ENCODE measurements at regions not wholly inside any gene's neighbourhood (a gene's known extent, or its start where the extent isn't known, plus 50 kb on each side); places are given as distances from the start of the nearest gene placed in this dataset.
"Not testable (repeated sequence)": the region's sequence is repeated elsewhere in the genome, so short reads cannot be mapped to it uniquely, and the experiment has no call there.

DNA sequence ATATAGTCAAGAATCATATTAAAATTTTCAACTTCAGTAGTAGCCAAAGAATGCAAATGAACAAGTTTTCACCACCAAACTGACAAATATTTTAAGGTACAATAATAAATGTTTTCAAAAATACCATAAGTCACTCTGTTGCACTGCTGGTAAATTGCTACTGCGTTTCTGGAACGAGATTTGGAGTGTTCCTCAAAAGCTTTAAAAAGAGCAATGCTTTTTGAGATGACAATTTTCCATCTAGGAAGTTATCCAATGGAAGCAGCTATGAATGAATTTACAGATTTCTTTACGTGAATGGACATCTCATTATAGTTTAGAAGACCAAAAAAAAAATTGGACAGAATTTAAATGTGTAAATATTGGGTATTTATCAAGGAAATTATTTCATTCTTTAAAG is 173.2 kb upstream of the OR13F1 start:
- no peak for FAIRE-seq
- no peak for DNase-seq (ENCODE audit: insufficient read length, low spot score)
- no peak for TF ChIP-seq POLR2A (IDR thresholded peaks at IDR 0.05; ENCODE audit: low read depth, low read length)

GRCh38 chr9:104334549-104334948 is 169.5 kb upstream of the OR13F1 start:
- DNase-seq (ENCODE audit: insufficient read length, low spot score) = no peak
- TF ChIP-seq POLR2A (IDR thresholded peaks at IDR 0.05; ENCODE audit: low read depth, low read length) = no peak
- no peak for FAIRE-seq

DNA sequence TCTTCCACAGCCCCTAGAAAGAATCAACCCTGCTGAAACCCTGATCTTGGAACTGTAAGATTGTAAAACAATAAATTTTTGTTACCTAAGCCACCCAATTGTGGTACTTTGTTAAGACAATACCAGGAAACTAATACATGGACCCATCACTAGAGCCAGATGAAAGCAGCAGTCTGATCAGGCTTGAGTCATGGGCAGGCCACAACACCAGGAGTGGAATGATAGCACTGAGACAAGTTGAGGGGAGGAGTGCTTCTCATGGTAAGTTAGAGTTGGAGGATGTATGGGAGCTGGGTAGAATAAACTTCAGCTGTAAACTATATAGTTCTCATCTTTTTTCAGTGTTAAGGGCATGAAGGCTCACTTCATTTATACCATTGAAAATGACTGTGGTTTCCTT is 164.4 kb upstream of the OR13F1 start:
- no peak for TF ChIP-seq POLR2A (IDR thresholded peaks at IDR 0.05; ENCODE audit: low read depth, low read length)
- peak; percentile 53 for FAIRE-seq
- peak; percentile 10 for DNase-seq (ENCODE audit: insufficient read length, low spot score)

- DNase-seq (ENCODE audit: insufficient read length, low spot score) (no peak), FAIRE-seq (peak; percentile 80)
- TF ChIP-seq POLR2A (IDR thresholded peaks at IDR 0.05; ENCODE audit: low read depth, low read length) = no peak
Measured at GRCh38 chr9:104342552-104342951, 161.5 kb upstream of the OR13F1 start.

DNA sequence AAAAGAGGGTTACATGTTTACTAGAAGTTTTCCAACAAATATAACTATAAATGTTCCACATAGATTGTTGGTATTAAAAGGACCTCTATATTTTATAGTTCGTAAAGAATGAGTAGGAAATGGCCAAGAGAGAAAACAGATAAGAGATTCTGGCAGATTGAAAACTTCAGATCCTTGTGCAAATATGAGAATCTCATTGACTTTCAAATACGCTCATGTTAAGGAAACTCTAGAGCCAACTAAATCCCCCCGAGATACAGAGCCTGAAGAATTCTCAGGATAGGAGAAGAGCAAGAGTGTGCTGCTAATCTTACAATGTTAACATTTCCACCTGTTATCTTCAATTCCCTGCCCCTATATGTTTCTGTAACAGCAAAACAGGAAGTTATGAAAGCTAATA is 159.0 kb upstream of the OR13F1 start:
- TF ChIP-seq POLR2A (IDR thresholded peaks at IDR 0.05; ENCODE audit: low read depth, low read length) = no peak
- no peak for FAIRE-seq
- no peak for DNase-seq (ENCODE audit: insufficient read length, low spot score)

- TF ChIP-seq POLR2A (IDR thresholded peaks at IDR 0.05; ENCODE audit: low read depth, low read length) = no peak
- FAIRE-seq (no peak), DNase-seq (ENCODE audit: insufficient read length, low spot score) (no peak)
Measured at GRCh38 chr9:104350541-104350940, 153.5 kb upstream of the OR13F1 start.

DNA sequence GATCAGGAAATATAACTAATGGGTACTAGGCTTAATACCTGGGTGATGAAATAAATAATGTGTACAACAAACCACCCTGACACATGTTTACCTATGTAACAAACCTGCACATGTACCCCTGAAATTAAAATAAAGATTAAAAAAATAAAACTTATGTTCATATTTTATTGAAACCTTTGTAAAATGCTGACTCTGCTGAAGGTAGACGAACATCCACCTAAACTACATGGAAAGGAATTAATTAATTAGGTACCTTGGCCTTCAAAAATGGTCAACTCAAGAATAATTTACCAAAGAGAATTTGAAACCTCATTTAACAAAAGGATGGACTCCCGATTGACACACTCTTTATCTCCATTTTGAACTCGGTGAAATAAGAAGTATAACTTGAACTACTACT is 152.3 kb upstream of the OR13F1 start:
- no peak for FAIRE-seq
- TF ChIP-seq POLR2A (IDR thresholded peaks at IDR 0.05; ENCODE audit: low read depth, low read length) = no peak

GRCh38 chr9:104361207-104361606 is 142.9 kb upstream of the OR13F1 start:
- FAIRE-seq (no peak), DNase-seq (ENCODE audit: insufficient read length, low spot score) (no peak)
- no peak for TF ChIP-seq POLR2A (IDR thresholded peaks at IDR 0.05; ENCODE audit: low read depth, low read length)

More for the DNA sequence above, 152.3 kb upstream of the OR13F1 start:
- no peak for DNase-seq (ENCODE audit: insufficient read length, low spot score)

DNA sequence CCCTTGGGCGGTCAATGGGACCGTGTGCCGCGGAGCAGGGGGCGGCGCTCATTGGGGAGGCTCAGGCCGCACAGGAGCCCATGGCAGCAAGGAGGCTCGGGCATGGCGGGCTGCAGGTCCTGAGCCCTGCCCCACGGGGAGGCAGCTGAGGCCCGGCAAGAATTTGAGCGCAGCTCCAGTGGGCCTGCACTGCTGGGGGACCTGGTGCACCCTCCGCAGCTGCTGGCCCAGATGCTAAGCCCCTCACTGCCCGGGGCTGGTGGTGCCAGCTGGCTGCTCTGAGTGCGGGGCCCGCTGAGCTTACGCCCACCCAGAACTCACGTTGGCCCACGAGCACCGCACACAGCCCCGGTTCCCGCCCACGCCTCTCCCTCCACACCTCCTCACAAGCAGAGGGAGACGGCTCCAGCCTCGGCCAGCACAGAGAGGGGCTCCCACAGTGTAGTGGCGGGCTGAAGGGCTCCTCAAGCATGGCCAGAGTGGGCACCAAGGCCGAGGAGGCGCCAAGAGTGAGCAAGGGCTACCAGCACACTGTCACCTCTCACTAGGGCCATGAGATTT is 141.1 kb upstream of the OR13F1 start:
- TF ChIP-seq POLR2A (IDR thresholded peaks at IDR 0.05; ENCODE audit: low read depth, low read length) = no peak
- DNase-seq (ENCODE audit: insufficient read length, low spot score) (no peak), FAIRE-seq (no peak)

- no peak for DNase-seq (ENCODE audit: insufficient read length, low spot score)
- FAIRE-seq = no peak
- TF ChIP-seq POLR2A (IDR thresholded peaks at IDR 0.05; ENCODE audit: low read depth, low read length) = no peak
Measured at GRCh38 chr9:104367507-104367906, 136.6 kb upstream of the OR13F1 start.

DNA sequence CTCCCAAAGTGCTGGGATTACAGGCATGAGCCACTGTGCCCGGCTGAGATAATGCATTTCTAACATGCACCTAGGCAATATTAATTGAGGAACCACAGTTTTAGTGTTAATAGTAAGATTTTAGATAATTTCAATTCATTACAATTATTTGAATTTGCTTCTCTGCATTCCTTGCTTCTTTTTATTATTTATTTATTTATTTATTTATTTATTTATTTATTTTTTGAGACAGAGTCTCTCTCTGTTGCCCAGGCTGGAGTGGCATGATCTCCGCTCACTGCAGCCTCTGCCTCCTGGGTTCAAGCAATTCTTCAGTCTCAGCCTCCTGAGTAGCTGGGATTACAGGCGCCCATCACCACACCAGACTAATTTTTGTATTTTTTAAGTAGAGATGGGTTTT is 135.7 kb upstream of the OR13F1 start:
- not testable (repeated sequence) for FAIRE-seq

GRCh38 chr9:104374711-104375110 is 129.4 kb upstream of the OR13F1 start:
- DNase-seq (ENCODE audit: insufficient read length, low spot score) (no peak), FAIRE-seq (no peak)
- no peak for TF ChIP-seq POLR2A (IDR thresholded peaks at IDR 0.05; ENCODE audit: low read depth, low read length)

More for the DNA sequence above, 135.7 kb upstream of the OR13F1 start:
- not testable (repeated sequence) for DNase-seq (ENCODE audit: insufficient read length, low spot score)

DNA sequence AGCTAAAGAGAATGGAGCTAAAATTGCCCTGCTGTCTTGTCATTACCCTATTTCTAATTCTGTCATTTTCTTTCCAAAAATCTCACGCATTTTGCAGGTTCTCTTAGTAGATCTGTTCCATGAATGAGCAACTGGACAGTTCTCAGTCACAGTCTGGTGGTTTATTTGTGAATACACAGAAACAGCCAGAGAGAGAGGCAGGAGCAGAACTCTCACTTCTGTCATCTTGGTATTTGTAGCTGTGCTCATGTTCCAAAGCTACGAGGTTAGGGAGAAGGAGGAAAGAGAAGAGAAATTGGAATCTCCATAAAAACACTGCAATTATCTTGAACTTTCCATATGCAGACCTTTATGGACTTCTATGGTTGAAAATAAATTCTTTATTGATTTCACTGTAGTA is 118.0 kb upstream of the OR13F1 start:
- DNase-seq (ENCODE audit: insufficient read length, low spot score) (no peak), FAIRE-seq (no peak)
- no peak for TF ChIP-seq POLR2A (IDR thresholded peaks at IDR 0.05; ENCODE audit: low read depth, low read length)

DNA sequence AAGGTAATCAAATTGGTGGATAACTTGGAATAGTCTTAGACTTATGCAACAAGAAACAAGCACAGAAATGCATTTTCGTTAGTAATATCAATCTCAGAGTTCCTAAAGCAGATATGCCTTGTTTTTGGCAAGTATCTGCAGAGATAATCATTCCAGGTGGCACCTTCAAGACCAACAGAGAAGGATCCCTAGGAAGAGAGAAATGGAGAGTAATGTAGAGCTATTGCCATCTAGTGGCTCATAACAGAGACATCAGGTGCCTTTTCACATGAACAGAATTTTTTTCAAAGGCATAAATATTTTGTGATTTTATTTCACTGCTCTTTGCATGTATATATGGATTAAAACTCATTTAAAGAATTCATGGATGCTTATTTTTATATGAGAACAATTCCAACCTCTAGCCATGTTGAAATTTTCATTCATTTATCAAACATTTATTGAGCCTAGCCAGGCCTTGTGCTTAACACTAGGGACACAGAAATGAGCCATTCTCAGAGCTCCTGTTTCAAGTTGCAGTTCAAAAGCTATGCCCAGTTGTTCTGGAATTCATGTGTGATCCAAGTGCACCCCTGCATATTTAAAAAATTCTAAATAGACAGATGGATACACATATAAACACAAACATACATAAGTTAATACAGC is 117.5 kb upstream of the OR13F1 start:
- FAIRE-seq = peak; percentile 93
- peak; percentile 20 for DNase-seq (ENCODE audit: insufficient read length, low spot score)
- no peak for TF ChIP-seq POLR2A (IDR thresholded peaks at IDR 0.05; ENCODE audit: low read depth, low read length)

GRCh38 chr9:104388071-104388470 is 116.0 kb upstream of the OR13F1 start:
- TF ChIP-seq POLR2A (IDR thresholded peaks at IDR 0.05; ENCODE audit: low read depth, low read length) = no peak
- FAIRE-seq (no peak), DNase-seq (ENCODE audit: insufficient read length, low spot score) (no peak)
